ENCODE measurements at regions not wholly inside any gene's neighbourhood (a gene's known extent, or its start where the extent isn't known, plus 50 kb on each side); places are given as distances from the start of the nearest gene placed in this dataset.
A peak's percentile ranks its signal among the peaks of the same experiment; 100 is the strongest.

DNA sequence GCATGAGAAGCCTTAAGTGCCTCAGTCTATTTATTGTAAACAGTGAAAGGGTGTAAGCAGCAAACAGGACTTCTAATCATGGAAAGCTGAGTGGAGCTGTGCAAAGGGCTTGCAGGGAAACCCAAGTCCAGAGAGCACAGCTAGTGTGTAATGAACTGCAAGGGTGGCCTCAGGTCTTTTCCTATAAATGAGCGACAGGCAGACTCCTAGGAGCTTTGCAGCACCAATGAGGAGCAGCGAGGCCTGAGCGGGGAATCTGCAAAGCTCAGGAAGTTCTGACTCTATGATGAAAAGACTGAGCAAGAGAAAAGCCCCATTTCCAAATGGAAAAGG lies 250.1 kb upstream of the MAP3K1 start:
- Histone ChIP-seq H2AFZ (ENCODE audit: insufficient read depth, low read depth, low read length, poor library complexity, severe bottlenecking) (peak overlapping the region; percentile 23), H3K27ac (ENCODE audit: low read depth in 1 of 2, low read length in 2 of 2) (peak overlapping the region; percentile 57 to 73), H3K4me1 (ENCODE audit: control insufficient read depth in 1 of 2, insufficient read depth in 2 of 2, low read length in 2 of 2) (peaks cover 58 to 65% of the 10 kb centered on the region in 2 donors), H3K9ac (ENCODE audit: insufficient read depth, low read length, poor library complexity, severe bottlenecking) (no peak overlapping the region), H3K36me3 (replicated peaks in 1 of 2; ENCODE audit: control insufficient read depth in 1 of 2, insufficient read depth in 2 of 2, low read length in 2 of 2) (no peaks in the 10 kb centered on the region), H3K9me3 (replicated peaks in 1 of 2; ENCODE audit: control insufficient read depth in 1 of 2, insufficient read depth in 1 of 2, low read length in 2 of 2) (no peaks in the 10 kb centered on the region), H3K27me3 (ENCODE audit: control insufficient read depth in 2 of 2, insufficient read depth in 2 of 2, low read length in 2 of 2) (no peaks in the 10 kb centered on the region), H4K20me1 (ENCODE audit: insufficient read depth, low read length) (no peaks in the 10 kb centered on the region), H3K79me2 (ENCODE audit: insufficient read depth, low read length) (no peaks in the 10 kb centered on the region), H3K4me2 (replicated peaks; ENCODE audit: extremely low read depth, low read length, poor library complexity, severe bottlenecking) (peak overlapping the region; percentile 56), H3K4me3 (replicated peaks in 1 of 3; ENCODE audit: low read depth in 2 of 3, low read length in 3 of 3) (peak overlapping the region in 2 of 3 experiments; percentile 12 to 55)
- H3K9me3 Mint-ChIP-seq: peaks cover 0 to 3% (median 0%) of the 10 kb centered on the region in 7 donors
- H3K4me3 Mint-ChIP-seq: peak overlapping the region in 1 of 2 donors; percentile 69
- intact Hi-C loops (cut with micrococcal nuclease): loop anchor here in 1 of 2 donors (5.0 kb wide), 1 partner anchor 107 kb away; no protein-coding TSS in a partner anchor
- H3K4me1 Mint-ChIP-seq: peaks cover 60% of the 10 kb centered on the region
- H3K27me3 Mint-ChIP-seq (ENCODE audit: low read depth in 3 of 3): no peaks in the 10 kb centered on the region
- WGBS (ENCODE audit: insufficient coverage): 75% methylated on average over 3 of the region's 3 CpGs
- TF ChIP-seq, protein P1, sequence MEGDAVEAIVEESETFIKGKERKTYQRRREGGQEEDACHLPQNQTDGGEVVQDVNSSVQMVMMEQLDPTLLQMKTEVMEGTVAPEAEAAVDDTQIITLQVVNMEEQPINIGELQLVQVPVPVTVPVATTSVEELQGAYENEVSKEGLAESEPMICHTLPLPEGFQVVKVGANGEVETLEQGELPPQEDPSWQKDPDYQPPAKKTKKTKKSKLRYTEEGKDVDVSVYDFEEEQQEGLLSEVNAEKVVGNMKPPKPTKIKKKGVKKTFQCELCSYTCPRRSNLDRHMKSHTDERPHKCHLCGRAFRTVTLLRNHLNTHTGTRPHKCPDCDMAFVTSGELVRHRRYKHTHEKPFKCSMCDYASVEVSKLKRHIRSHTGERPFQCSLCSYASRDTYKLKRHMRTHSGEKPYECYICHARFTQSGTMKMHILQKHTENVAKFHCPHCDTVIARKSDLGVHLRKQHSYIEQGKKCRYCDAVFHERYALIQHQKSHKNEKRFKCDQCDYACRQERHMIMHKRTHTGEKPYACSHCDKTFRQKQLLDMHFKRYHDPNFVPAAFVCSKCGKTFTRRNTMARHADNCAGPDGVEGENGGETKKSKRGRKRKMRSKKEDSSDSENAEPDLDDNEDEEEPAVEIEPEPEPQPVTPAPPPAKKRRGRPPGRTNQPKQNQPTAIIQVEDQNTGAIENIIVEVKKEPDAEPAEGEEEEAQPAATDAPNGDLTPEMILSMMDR (IDR thresholded peaks at IDR 0.05): no peak
- H3K36me3 Mint-ChIP-seq: no peaks in the 10 kb centered on the region
- DNase-seq: peak in 1 of 3 donors; percentile 10
- H3K27ac Mint-ChIP-seq: peak overlapping the region; percentile 34 to 88 (median 79)

DNA sequence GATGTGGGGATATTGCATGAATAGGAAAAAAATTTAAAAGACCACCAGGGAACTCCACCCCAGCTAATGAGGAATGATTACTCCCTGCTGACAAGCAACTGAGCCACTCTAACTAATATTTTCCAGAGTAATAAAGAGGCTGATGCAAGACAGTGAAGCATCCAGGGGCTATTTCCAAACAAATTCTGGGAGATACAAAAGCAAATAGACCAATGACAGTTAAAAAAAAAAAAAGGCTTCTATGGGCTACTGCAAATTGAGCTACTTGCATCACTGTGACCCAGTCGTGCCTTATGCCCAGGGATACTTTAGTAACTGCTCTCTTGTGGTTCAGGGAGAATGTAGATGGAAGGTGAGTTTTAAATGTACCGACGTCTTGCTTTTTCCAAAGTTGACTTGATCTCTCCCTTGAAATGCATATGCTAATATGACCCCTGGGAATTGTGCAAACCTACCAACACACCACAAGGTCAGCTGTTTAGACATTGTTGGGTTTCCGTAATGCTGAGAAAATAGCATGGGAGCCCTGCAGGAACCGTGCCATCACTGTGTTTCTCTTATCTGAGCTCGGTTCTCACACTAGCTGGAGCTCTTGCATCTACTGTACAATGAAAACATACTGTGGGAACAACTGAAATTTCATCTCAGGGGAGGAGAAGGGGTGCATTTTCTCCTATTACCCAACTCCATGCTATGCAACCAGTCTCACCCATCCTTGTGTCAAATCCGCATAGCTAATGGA lies 250.6 kb upstream of the MAP3K1 start:
- no peaks in the 10 kb centered on the region for H4K20me1 ChIP-seq (ENCODE audit: insufficient read depth, low read length)
- peak overlapping the region; percentile 56 for H3K4me2 ChIP-seq (replicated peaks; ENCODE audit: extremely low read depth, low read length, poor library complexity, severe bottlenecking)
- H3K4me1 ChIP-seq (ENCODE audit: control insufficient read depth in 1 of 2, insufficient read depth in 2 of 2, low read length in 2 of 2): peaks cover 53 to 64% of the 10 kb centered on the region in 2 donors
- Mint-ChIP-seq H3K9me3 (peaks cover 0 to 3% (median 0%) of the 10 kb centered on the region in 7 donors), H3K4me1 (peaks cover 61% of the 10 kb centered on the region), H3K27ac (peak overlapping the region in 6 of 7 donors; percentile 34 to 88 (median 80)), H3K36me3 (no peaks in the 10 kb centered on the region), H3K4me3 (peak overlapping the region in 1 of 2 donors; percentile 69), H3K27me3 (ENCODE audit: low read depth in 3 of 3) (no peaks in the 10 kb centered on the region)
- WGBS (ENCODE audit: insufficient coverage): no CpG with 5 or more reads among the region's 7 CpGs
- H3K4me3 ChIP-seq (replicated peaks in 1 of 3; ENCODE audit: low read depth in 2 of 3, low read length in 3 of 3): peak overlapping the region in 2 of 3 experiments; percentile 12 to 55
- TF ChIP-seq, protein P1 (IDR thresholded peaks at IDR 0.05): no peak
- no peaks in the 10 kb centered on the region for H3K9me3 ChIP-seq (replicated peaks in 1 of 2; ENCODE audit: control insufficient read depth in 1 of 2, insufficient read depth in 1 of 2, low read length in 2 of 2)
- no peaks in the 10 kb centered on the region for H3K27me3 ChIP-seq (ENCODE audit: control insufficient read depth in 2 of 2, insufficient read depth in 2 of 2, low read length in 2 of 2)
- no peaks in the 10 kb centered on the region for H3K79me2 ChIP-seq (ENCODE audit: insufficient read depth, low read length)
- intact Hi-C loops (cut with micrococcal nuclease): loop anchor here in 1 of 2 donors (5.0 kb wide), 1 partner anchor 108 kb away; no protein-coding TSS in a partner anchor
- no peaks in the 10 kb centered on the region for H3K36me3 ChIP-seq (replicated peaks in 1 of 2; ENCODE audit: control insufficient read depth in 1 of 2, insufficient read depth in 2 of 2, low read length in 2 of 2)
- H3K27ac ChIP-seq (ENCODE audit: low read depth in 1 of 2, low read length in 2 of 2): peak overlapping the region; percentile 57 to 73
- H2AFZ ChIP-seq (ENCODE audit: insufficient read depth, low read depth, low read length, poor library complexity, severe bottlenecking): peak overlapping the region; percentile 23
- DNase-seq: peak in 2 of 3 donors; percentile 10 to 26
- no peak overlapping the region for H3K9ac ChIP-seq (ENCODE audit: insufficient read depth, low read length, poor library complexity, severe bottlenecking)
